Upper lobe of left lung (tissue), 6 donors: ENCODE measurements at regions not wholly inside any gene's neighbourhood (a gene's known extent, or its start where the extent isn't known, plus 50 kb on each side); places are given as distances from the start of the nearest gene placed in this dataset.
"Not testable (repeated sequence)": the region's sequence is repeated elsewhere in the genome, so short reads cannot be mapped to it uniquely, and the experiment has no call there.

Source experiments
- ATAC-seq, 2 donors: fragments of 200-7000 bp; cut with Tn5 transposase; one replicate each; pipeline ENCODE4 v1.9.1; 2022; ENCODE audit warnings: mild to moderate bottlenecking in 2 of 2, moderate library complexity in 2 of 2; ENCODE audit not compliant: low FRiP score in 2 of 2
- DNase-seq, 2 donors: peaks; one replicate each; pipeline ENCODE4 v3.0.0-alpha.2; 2019 to 2020
- H3K27ac ChIP-seq, 4 donors: fragments of 200-600 bp; sonication (generic); one replicate each; pipeline ENCODE4 v1.5.1; 2016 to 2019
- H3K27me3 ChIP-seq, 4 donors: fragments of 200-600 bp; sonication (generic); one replicate each; pipeline ENCODE4 v1.5.1; 2017 to 2019
- H3K36me3 ChIP-seq, 4 donors: fragments of 200-600 bp; sonication (generic); one replicate each; pipeline ENCODE4 v1.5.1; 2016 to 2019
- H3K4me1 ChIP-seq, 4 donors: fragments of 200-600 bp; sonication (generic); one replicate each; pipeline ENCODE4 v1.5.1; 2018 to 2019
- H3K4me3 ChIP-seq, 4 donors: fragments of 200-600 bp; sonication (generic); one replicate each; pipeline ENCODE4 v1.5.1; 2017 to 2019; ENCODE audit warnings: mild to moderate bottlenecking in 2 of 4, moderate library complexity in 1 of 4
- H3K9me3 ChIP-seq, 4 donors: fragments of 200-600 bp; sonication (generic); one replicate each; pipeline ENCODE4 v1.5.1; 2018 to 2019
- CTCF ChIP-seq, 6 experiments: fragments of 450-650 bp in 4 of 6; fragments of 200-600 bp in 2 of 6; sonication (generic) in 2 of 6; IDR thresholded peaks; one replicate each; pipeline ENCODE4 v1.5.1; 2016 to 2019; ENCODE audit warnings: antibody characterized with exemption in 6 of 6
- EP300 ChIP-seq, 4 donors: sonication (generic); formaldehyde crosslinking; IDR thresholded peaks; one replicate each; pipeline ENCODE4 v1.5.1; 2017; ENCODE audit warnings: antibody characterized with exemption in 4 of 4, control low read depth in 2 of 4
- POLR2A ChIP-seq, 4 donors: fragments of 450-650 bp; IDR thresholded peaks; one replicate each; pipeline ENCODE4 v1.5.1; 2016 to 2017; ENCODE audit warnings: antibody characterized with exemption in 4 of 4, mild to moderate bottlenecking in 2 of 4
- POLR2AphosphoS5 ChIP-seq, 2 donors: sonication (generic); formaldehyde crosslinking; IDR thresholded peaks; one replicate each; pipeline ENCODE4 v1.5.1; 2017; ENCODE audit warnings: antibody characterized with exemption in 2 of 2
- WGBS, 2 donors: methylation state at CpG; one replicate each; pipeline ENCODE4 v1.1.5; 2017 to 2018; 5-methylcytosine and 5-hydroxymethylcytosine counted together
- donor health status: DM: no; HTN: no; CAD: no; lungs with moderate emphysema.
- donor health status: DM: no; HTN: yes; CAD: no; lungs with severe emphysema.

DNA sequence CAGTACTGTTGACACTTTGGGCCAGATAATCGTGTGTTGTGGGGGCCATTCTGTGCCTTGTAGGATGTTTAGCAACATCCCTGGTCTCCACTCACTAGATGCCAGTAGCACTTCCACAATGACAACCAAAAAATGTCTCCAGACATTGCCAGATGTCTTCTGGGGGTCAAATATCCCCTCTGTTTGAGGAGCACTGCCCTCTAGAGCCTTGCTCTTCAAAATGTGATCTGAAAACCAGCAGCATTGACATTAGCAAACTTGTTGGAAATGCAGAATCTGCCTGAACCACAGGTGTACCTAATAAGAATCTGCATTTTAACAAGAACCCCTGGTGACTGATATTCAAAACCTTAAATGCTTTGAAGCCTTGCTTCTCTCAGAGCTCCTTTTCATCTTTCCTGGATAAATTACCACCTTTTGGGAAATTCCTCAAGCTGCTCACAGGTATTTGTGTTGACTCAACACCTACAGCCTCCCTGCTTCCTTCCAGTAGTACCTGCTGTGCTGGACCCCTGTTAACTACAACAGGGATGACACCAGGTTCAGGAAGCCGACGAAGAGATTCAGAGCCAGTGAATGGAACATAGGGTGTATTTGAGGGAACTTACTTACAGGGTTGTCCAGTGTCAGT lies 459.0 kb upstream of the NR3C2 start:
- Histone ChIP-seq H3K4me3 (no peak overlapping the region), H3K27ac (no peak overlapping the region), H3K9me3 (peaks cover 6 to 19% (median 13%) of the 10 kb centered on the region in 4 donors), H3K27me3 (no peaks in the 10 kb centered on the region), H3K36me3 (no peaks in the 10 kb centered on the region), H3K4me1 (no peaks in the 10 kb centered on the region)
- no peak for DNase-seq
- WGBS, 2 donors: 47 to 50% methylated on average over 3 of the region's 3 CpGs
- no peak for TF ChIP-seq CTCF (IDR thresholded peaks at IDR 0.05)
- TF ChIP-seq EP300 (IDR thresholded peaks at IDR 0.05): no peak
- ATAC-seq: no peak

DNA sequence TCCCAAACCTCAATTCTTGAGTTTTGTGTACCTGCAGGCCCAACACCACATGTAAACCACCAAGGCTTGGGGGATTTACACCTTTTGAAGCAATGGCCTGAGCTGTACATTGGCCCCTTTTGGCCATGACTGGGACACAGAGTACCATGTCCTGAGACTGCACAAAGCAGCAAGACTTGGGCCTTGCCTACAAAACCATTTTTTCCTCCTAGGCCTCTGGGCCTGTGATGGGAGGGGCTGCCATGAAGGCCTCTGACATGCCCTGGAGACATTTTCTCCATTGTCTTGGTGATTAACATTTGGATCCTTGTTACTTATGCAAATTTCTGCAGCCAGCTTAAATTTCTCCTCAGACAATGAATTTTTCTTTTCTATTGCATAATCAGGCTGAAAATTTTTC lies 455.9 kb upstream of the NR3C2 start:
- H3K4me3 ChIP-seq, ATAC-seq, H3K27me3 ChIP-seq, H3K27ac ChIP-seq, DNase-seq, H3K4me1 ChIP-seq, H3K36me3 ChIP-seq: not testable (repeated sequence)
- H3K9me3 ChIP-seq: peaks cover 6 to 19% (median 13%) of the 10 kb centered on the region in 4 donors

GRCh38 chr4:148893095-148893494 lies 450.9 kb upstream of the NR3C2 start:
- TF ChIP-seq CTCF (IDR thresholded peaks at IDR 0.05): no peak
- TF ChIP-seq POLR2A (IDR thresholded peaks at IDR 0.05): no peak
- TF ChIP-seq EP300 (IDR thresholded peaks at IDR 0.05): no peak
- TF ChIP-seq POLR2AphosphoS5 (IDR thresholded peaks at IDR 0.05): no peak
- H3K27ac ChIP-seq: no peak overlapping the region

DNA sequence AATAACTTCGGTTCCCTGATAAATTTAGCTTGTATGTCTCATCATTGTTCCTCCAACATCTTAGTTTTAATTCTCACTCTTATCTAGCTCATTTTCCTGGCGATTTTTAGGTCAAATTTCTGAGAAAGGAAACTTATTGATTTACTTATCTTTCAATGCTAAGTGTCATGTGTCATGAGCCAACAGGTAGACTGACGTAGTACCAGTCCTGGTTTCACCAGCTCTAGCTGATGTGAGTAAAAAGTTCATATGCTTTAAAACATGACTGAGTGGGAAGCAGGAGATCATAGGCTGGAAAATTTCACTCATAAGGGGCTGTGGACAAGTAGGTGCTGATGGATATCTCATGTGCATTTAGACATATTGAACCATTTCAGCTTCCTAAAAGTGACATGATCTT lies 441.7 kb upstream of the NR3C2 start:
- TF ChIP-seq CTCF (IDR thresholded peaks at IDR 0.05) (no peak), EP300 (IDR thresholded peaks at IDR 0.05) (no peak), POLR2AphosphoS5 (IDR thresholded peaks at IDR 0.05) (no peak), POLR2A (IDR thresholded peaks at IDR 0.05) (no peak)
- DNase-seq (no peak), ATAC-seq (no peak)
- 81 to 84% methylated on average over 3 of the region's 3 CpGs for WGBS, 2 donors
- H3K36me3 ChIP-seq: no peaks in the 10 kb centered on the region
- no peak overlapping the region for H3K27ac ChIP-seq
- H3K27me3 ChIP-seq: no peaks in the 10 kb centered on the region
- H3K4me3 ChIP-seq: no peak overlapping the region
- H3K4me1 ChIP-seq: no peaks in the 10 kb centered on the region
- H3K9me3 ChIP-seq: no peaks in the 10 kb centered on the region

More at GRCh38 chr4:148893095-148893494, 450.9 kb upstream of the NR3C2 start:
- Histone ChIP-seq H3K9me3 (peaks cover under 1 to 9% (median 6%) of the 10 kb centered on the region in 4 donors), H3K4me3 (no peak overlapping the region), H3K27me3 (no peaks in the 10 kb centered on the region), H3K36me3 (no peaks in the 10 kb centered on the region), H3K4me1 (no peaks in the 10 kb centered on the region)
- 78 to 82% methylated on average over 3 of the region's 3 CpGs for WGBS, 2 donors
- DNase-seq: no peak
- no peak for ATAC-seq

GRCh38 chr4:148883435-148883834 lies 441.2 kb upstream of the NR3C2 start:
- Histone ChIP-seq H3K27ac (no peak overlapping the region), H3K4me1 (no peaks in the 10 kb centered on the region), H3K36me3 (no peaks in the 10 kb centered on the region), H3K9me3 (no peaks in the 10 kb centered on the region), H3K4me3 (no peak overlapping the region), H3K27me3 (no peaks in the 10 kb centered on the region)
- DNase-seq (no peak), ATAC-seq (no peak)
- 79 to 84% methylated on average over 1 of the region's 1 CpG for WGBS, 2 donors
- TF ChIP-seq CTCF (IDR thresholded peaks at IDR 0.05): no peak
- no peak for TF ChIP-seq POLR2A (IDR thresholded peaks at IDR 0.05)
- no peak for TF ChIP-seq POLR2AphosphoS5 (IDR thresholded peaks at IDR 0.05)
- TF ChIP-seq EP300 (IDR thresholded peaks at IDR 0.05): no peak
